HG03460 (cell line): ENCODE measurements at regions not wholly inside any gene's neighbourhood (a gene's known extent, or its start where the extent isn't known, plus 50 kb on each side); places are given as distances from the start of the nearest gene placed in this dataset.

Experiments used
- ATAC-seq: cut with Tn5 transposase; IDR thresholded peaks from one replicate; pipeline ENCODE4 v1.9.1; 2021; ENCODE audit not compliant: unreplicated experiment

- ATAC-seq = no peak
These were observed 1201.1 kb upstream of the GJE1 start for GRCh38 chr6:140931581-140931980.

- no peak for ATAC-seq
These were observed 1203.6 kb upstream of the GJE1 start for GRCh38 chr6:140929121-140929520.

- no peak for ATAC-seq
These were observed 1209.7 kb upstream of the GJE1 start for GRCh38 chr6:140923048-140923447.

- ATAC-seq = no peak
These were observed 1211.1 kb upstream of the GJE1 start for GRCh38 chr6:140921366-140922226.

GRCh38 chr6:140917911-140918310 is 1214.8 kb upstream of the GJE1 start:
- ATAC-seq = no peak

GRCh38 chr6:140915551-140915950 is 1217.2 kb upstream of the GJE1 start:
- ATAC-seq = no peak

- ATAC-seq = no peak
These were observed 1217.6 kb upstream of the GJE1 start for GRCh38 chr6:140915103-140915502.

GRCh38 chr6:140912686-140913085 is 1220.0 kb upstream of the GJE1 start:
- ATAC-seq = no peak

- ATAC-seq = no peak
These were observed 1223.1 kb upstream of the GJE1 start for GRCh38 chr6:140909625-140910024.

- ATAC-seq = no peak
These were observed 1223.6 kb upstream of the GJE1 start for GRCh38 chr6:140909156-140909555.

- ATAC-seq = no peak
These were observed 1224.2 kb upstream of the GJE1 start for GRCh38 chr6:140908505-140908904.

GRCh38 chr6:140907235-140907634 is 1225.5 kb upstream of the GJE1 start:
- ATAC-seq = no peak

- ATAC-seq = no peak
These were observed 1227.0 kb upstream of the GJE1 start for GRCh38 chr6:140905724-140906123.

GRCh38 chr6:140905050-140905449 is 1227.7 kb upstream of the GJE1 start:
- ATAC-seq = no peak

GRCh38 chr6:140897804-140898573 is 1234.7 kb upstream of the GJE1 start:
- ATAC-seq = no peak

- no peak for ATAC-seq
These were observed 1235.4 kb upstream of the GJE1 start for GRCh38 chr6:140897349-140897748.

GRCh38 chr6:140893432-140893831 is 1239.3 kb upstream of the GJE1 start:
- ATAC-seq = no peak

GRCh38 chr6:140879946-140880345 is 1252.8 kb upstream of the GJE1 start:
- no peak for ATAC-seq

GRCh38 chr6:140874066-140874465 is 1258.7 kb upstream of the GJE1 start:
- ATAC-seq = no peak

- no peak for ATAC-seq
These were observed 1259.8 kb upstream of the GJE1 start for GRCh38 chr6:140872885-140873284.

- ATAC-seq = no peak
These were observed 1260.8 kb upstream of the GJE1 start for GRCh38 chr6:140871911-140872310.

- no peak for ATAC-seq
These were observed 1265.4 kb upstream of the GJE1 start for GRCh38 chr6:140867336-140867735.
